Ishikawa (cell line): ENCODE measurements at regions not wholly inside any gene's neighbourhood (a gene's known extent, or its start where the extent isn't known, plus 50 kb on each side); places are given as distances from the start of the nearest gene placed in this dataset.

Experiments used
- EGR1 ChIP-seq: IDR thresholded peaks from 2 replicates; pipeline ENCODE4 v1.6.1; 2012
- MAX ChIP-seq: IDR thresholded peaks from 2 replicates; pipeline ENCODE4 v1.6.1; 2012
- RAD21 ChIP-seq: IDR thresholded peaks from 2 replicates; pipeline ENCODE4 v1.6.1; 2012; ENCODE audit warnings: low read depth
- REST ChIP-seq: IDR thresholded peaks from 2 replicates; pipeline ENCODE4 v1.6.1; 2012; ENCODE audit warnings: low read depth, mild to moderate bottlenecking
- TAF1 ChIP-seq: IDR thresholded peaks from 2 replicates; pipeline ENCODE4 v1.6.1; 2012; ENCODE audit warnings: low read depth, mild to moderate bottlenecking
- TEAD4 ChIP-seq: IDR thresholded peaks from 2 replicates; pipeline ENCODE4 v1.6.1; 2012
- USF1 ChIP-seq: IDR thresholded peaks from 2 replicates; pipeline ENCODE4 v1.6.1; 2012
- YY1 ChIP-seq: IDR thresholded peaks from 2 replicates; pipeline ENCODE4 v1.6.1; 2012; ENCODE audit warnings: low read depth

- TF ChIP-seq RAD21 (no peak), TAF1 (no peak), EGR1 (no peak), REST (no peak), MAX (no peak), TEAD4 (no peak), USF1 (no peak), YY1 (no peak)
These were observed 406.5 kb upstream of the ARHGEF26 start for GRCh38 chr3:153714588-153715290.
